A549 (cell line): ENCODE measurements at regions not wholly inside any gene's neighbourhood (a gene's known extent, or its start where the extent isn't known, plus 50 kb on each side); places are given as distances from the start of the nearest gene placed in this dataset.

Source experiments
- ATAC-seq, 2 experiments: fragments of 200-7000 bp in 1 of 2; fragments of >200 bp in 1 of 2; cut with Nextera tagmentation in 1 of 2; cut with Tn5 transposase in 1 of 2; 3 replicates each; pipeline versions ENCODE4 v1.8.0 to v1.9.1; 2018 to 2020; ENCODE audit warnings: mild to moderate bottlenecking in 1 of 2, moderate library complexity in 1 of 2
- CTCF ChIA-PET: fragments of 300-600 bp; sonication (Branson Sonifier 250); formaldehyde crosslinking; extraction: SDS; loops from one replicate; lab custom pipeline; 2021; ENCODE audit warnings: antibody characterized with exemption, inconsistent platforms; lab: Yijun Ruan, JAX
- POLR2A ChIA-PET: fragments of 350-600 bp; formaldehyde crosslinking; extraction: SDS; loops from one replicate; lab custom pipeline; 2021; ENCODE audit warnings: antibody characterized with exemption, inconsistent platforms; lab: Yijun Ruan, JAX
- DNase-seq, 2 experiments: peaks; one replicate each; pipeline versions ENCODE4 v3.0.0 to v3.0.0-alpha.2; 2011 to 2016; ENCODE audit warnings: low read depth in 1 of 2, low spot score in 1 of 2
- FAIRE-seq: peaks from 2 replicates; lab custom pipeline; 2011; peaks lifted over from hg19 to GRCh38; lab: Jason Lieb, UNC
- H3K27ac ChIP-seq, 2 experiments: fragments of >200 bp; sonication (Bioruptor Twin); formaldehyde crosslinking; 3 replicates each; pipeline ENCODE4 v1.5.1; 2016 to 2017
- H3K4me1 ChIP-seq: fragments of >200 bp; sonication (Bioruptor Twin); formaldehyde crosslinking; 3 replicates; pipeline ENCODE4 v1.6.1; 2016
- H3K4me2 ChIP-seq: fragments of >200 bp; sonication (Bioruptor Twin); formaldehyde crosslinking; 3 replicates; pipeline ENCODE4 v1.6.1; 2016
- H3K4me3 ChIP-seq: fragments of >200 bp; sonication (Bioruptor Twin); formaldehyde crosslinking; 3 replicates; pipeline ENCODE4 v1.5.1; 2016
- H3K9me3 ChIP-seq: fragments of >200 bp; sonication (Bioruptor Twin); formaldehyde crosslinking; 3 replicates; pipeline ENCODE4 v1.6.1; 2016
- CBX2 ChIP-seq: fragments of 200-600 bp; sonication (generic); IDR thresholded peaks from 2 replicates; pipeline ENCODE4 v1.6.1; 2016; ENCODE audit warnings: low read depth, mild to moderate bottlenecking, borderline replicate concordance
- CBX8 ChIP-seq: fragments of 200-600 bp; sonication (generic); IDR thresholded peaks from 2 replicates; pipeline ENCODE4 v1.6.1; 2016
- CHD2 ChIP-seq: fragments of 150-350 bp; IDR thresholded peaks from 2 replicates; pipeline ENCODE4 v1.6.1; 2014; ENCODE audit warnings: low read length; ENCODE audit not compliant: partially characterized antibody
- EP300 ChIP-seq, 2 experiments: fragments of >200 bp; sonication (Bioruptor Twin); formaldehyde crosslinking; IDR thresholded peaks; 2 replicates in 1 of 2; 3 replicates in 1 of 2; pipeline ENCODE4 v1.6.1; 2016 to 2017
- ESRRA ChIP-seq: fragments of 150-350 bp; IDR thresholded peaks from 2 replicates; pipeline ENCODE4 v1.6.1; 2014; ENCODE audit warnings: mild to moderate bottlenecking, low read length, borderline replicate concordance
- FOSL2 ChIP-seq, 2 experiments: fragments of 450-650 bp in 1 of 2; fragments of >200 bp in 1 of 2; sonication (Bioruptor Twin) in 1 of 2; formaldehyde crosslinking; IDR thresholded peaks; 2 replicates each; pipeline versions ENCODE4 v1.5.0 to v1.6.1; 2016 to 2020; ENCODE audit warnings: mild to moderate bottlenecking in 1 of 2, moderate library complexity in 1 of 2
- HEYL ChIP-seq: fragments of 250-450 bp; sonication (Bioruptor Pico); IDR thresholded peaks from 2 replicates; pipeline ENCODE4 v1.8.0; 2021; ENCODE audit warnings: mild to moderate bottlenecking, moderate library complexity
- HOXA7 ChIP-seq: fragments of 250-450 bp; sonication (Bioruptor Pico); IDR thresholded peaks from 2 replicates; pipeline ENCODE4 v1.5.0; 2020; ENCODE audit warnings: mild to moderate bottlenecking, moderate library complexity
- KDM5A ChIP-seq: fragments of 200-600 bp; sonication (generic); IDR thresholded peaks from 2 replicates; pipeline ENCODE4 v1.6.1; 2016; ENCODE audit warnings: antibody characterized with exemption, mild to moderate bottlenecking
- MAFK ChIP-seq: fragments of 450-650 bp; IDR thresholded peaks from 2 replicates; pipeline ENCODE4 v1.6.1; 2014; ENCODE audit not compliant: partially characterized antibody
- NFE2L2 ChIP-seq: fragments of 150-350 bp; conservative IDR thresholded peaks from 2 replicates; pipeline ENCODE4 v1.6.1; 2014; ENCODE audit warnings: low read length
- POLR2AphosphoS2 ChIP-seq: conservative IDR thresholded peaks from 2 replicates; pipeline ENCODE4 v1.6.1; 2012; ENCODE audit warnings: low read length, improper control_type of control experiment, inconsistent platforms
- RARB ChIP-seq: fragments of 250-450 bp; sonication (Bioruptor Pico); IDR thresholded peaks from 2 replicates; pipeline ENCODE4 v1.8.0; 2021; ENCODE audit warnings: mild to moderate bottlenecking, moderate library complexity
- RNF2 ChIP-seq: fragments of 200-600 bp; sonication (generic); IDR thresholded peaks from 2 replicates; pipeline ENCODE4 v1.6.1; 2016; ENCODE audit warnings: low read depth, mild to moderate bottlenecking, antibody characterized with exemption, moderate library complexity, borderline replicate concordance
- SMC3 ChIP-seq: fragments of >200 bp; sonication (Bioruptor Twin); formaldehyde crosslinking; IDR thresholded peaks from 3 replicates; pipeline ENCODE4 v1.6.1; 2018; ENCODE audit warnings: inconsistent platforms
- ZC3H11A ChIP-seq: fragments of 450-650 bp; IDR thresholded peaks from 2 replicates; pipeline ENCODE4 v1.6.1; 2014; ENCODE audit warnings: antibody characterized with exemption, mild to moderate bottlenecking
- ZSCAN20 ChIP-seq: fragments of 250-450 bp; sonication (Bioruptor Pico); IDR thresholded peaks from 2 replicates; pipeline ENCODE4 v1.8.0; 2022; ENCODE audit warnings: mild to moderate bottlenecking, moderate library complexity
- WGBS: methylation state at CpG from one replicate; pipeline ENCODE4 v1.1.6; 2017; ENCODE audit errors: missing lambda C conversion rate; 5-methylcytosine and 5-hydroxymethylcytosine counted together
- TF ChIP-seq, protein P1 (sequence below): fragments of 250-450 bp; sonication (Bioruptor Pico); IDR thresholded peaks from 2 replicates; pipeline ENCODE4 v1.5.0; 2020; ENCODE audit warnings: low read depth, mild to moderate bottlenecking, moderate library complexity
- TF ChIP-seq, protein P2 (sequence below): fragments of 200-600 bp; sonication (generic); IDR thresholded peaks from 2 replicates; pipeline ENCODE4 v1.6.1; 2016; ENCODE audit warnings: antibody characterized with exemption, mild to moderate bottlenecking, moderate library complexity
- TF ChIP-seq, protein P3 (sequence below): fragments of >200 bp; sonication (Bioruptor Twin); formaldehyde crosslinking; IDR thresholded peaks from 3 replicates; pipeline ENCODE4 v1.6.1; 2016

DNA sequence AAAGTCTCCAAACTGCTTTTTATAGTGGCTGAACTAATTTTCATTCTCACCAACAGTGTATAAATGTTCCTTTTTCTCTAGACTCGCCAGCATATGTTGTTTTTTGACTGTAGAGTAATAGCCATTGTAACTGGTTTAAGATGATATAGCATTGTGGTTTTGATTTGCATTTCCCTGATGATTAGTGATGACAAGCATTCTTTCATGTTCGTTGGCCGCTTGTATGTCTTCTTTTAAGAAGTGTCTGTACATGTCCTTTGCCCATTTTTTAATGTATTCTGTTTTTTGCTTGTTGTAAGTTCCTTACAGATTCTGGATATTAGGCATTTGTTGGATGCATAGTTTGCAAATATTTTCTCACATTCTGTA is 404.9 kb downstream of the FLRT2 start:
- peak in 1 of 2 experiments; percentile 0 for DNase-seq

GRCh38 chr14:85934123-85934885 is 404.4 kb downstream of the FLRT2 start:
- peak; percentile 13 to 70 for DNase-seq
- Histone ChIP-seq H3K27ac (peak overlapping the region; percentile 57 to 72; a peak in 5 of 6 replicates), H3K4me3 (peak overlapping the region; percentile 58)

More for the DNA sequence above, 404.9 kb downstream of the FLRT2 start:
- ATAC-seq: peak in 1 of 2 experiments; percentile 59; a peak in 3 of 6 replicates
- peak overlapping the region; percentile 67 for H3K4me2 ChIP-seq
- peak overlapping the region; percentile 58 for H3K4me3 ChIP-seq
- peak overlapping the region; percentile 57 to 72; a peak in 5 of 6 replicates for H3K27ac ChIP-seq
- H3K4me1 ChIP-seq: no peaks in the 10 kb centered on the region
- no peak for TF ChIP-seq CBX2
- no peak for TF ChIP-seq EP300 (IDR thresholded peaks at IDR 0.05)
- no peak for TF ChIP-seq HOXA7
- TF ChIP-seq, protein P1, sequence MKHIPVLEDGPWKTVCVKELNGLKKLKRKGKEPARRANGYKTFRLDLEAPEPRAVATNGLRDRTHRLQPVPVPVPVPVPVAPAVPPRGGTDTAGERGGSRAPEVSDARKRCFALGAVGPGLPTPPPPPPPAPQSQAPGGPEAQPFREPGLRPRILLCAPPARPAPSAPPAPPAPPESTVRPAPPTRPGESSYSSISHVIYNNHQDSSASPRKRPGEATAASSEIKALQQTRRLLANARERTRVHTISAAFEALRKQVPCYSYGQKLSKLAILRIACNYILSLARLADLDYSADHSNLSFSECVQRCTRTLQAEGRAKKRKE: no peak
- TF ChIP-seq KDM5A: no peak
- no peak for TF ChIP-seq FOSL2 (IDR thresholded peaks at IDR 0.05)
- TF ChIP-seq FOSL2 (CRISPR knock-in tag; IDR thresholded peaks at IDR 0.05): no peak
- no peak for TF ChIP-seq HEYL (CRISPR knock-in tag)
- no peak for TF ChIP-seq CHD2
- TF ChIP-seq, protein P2, sequence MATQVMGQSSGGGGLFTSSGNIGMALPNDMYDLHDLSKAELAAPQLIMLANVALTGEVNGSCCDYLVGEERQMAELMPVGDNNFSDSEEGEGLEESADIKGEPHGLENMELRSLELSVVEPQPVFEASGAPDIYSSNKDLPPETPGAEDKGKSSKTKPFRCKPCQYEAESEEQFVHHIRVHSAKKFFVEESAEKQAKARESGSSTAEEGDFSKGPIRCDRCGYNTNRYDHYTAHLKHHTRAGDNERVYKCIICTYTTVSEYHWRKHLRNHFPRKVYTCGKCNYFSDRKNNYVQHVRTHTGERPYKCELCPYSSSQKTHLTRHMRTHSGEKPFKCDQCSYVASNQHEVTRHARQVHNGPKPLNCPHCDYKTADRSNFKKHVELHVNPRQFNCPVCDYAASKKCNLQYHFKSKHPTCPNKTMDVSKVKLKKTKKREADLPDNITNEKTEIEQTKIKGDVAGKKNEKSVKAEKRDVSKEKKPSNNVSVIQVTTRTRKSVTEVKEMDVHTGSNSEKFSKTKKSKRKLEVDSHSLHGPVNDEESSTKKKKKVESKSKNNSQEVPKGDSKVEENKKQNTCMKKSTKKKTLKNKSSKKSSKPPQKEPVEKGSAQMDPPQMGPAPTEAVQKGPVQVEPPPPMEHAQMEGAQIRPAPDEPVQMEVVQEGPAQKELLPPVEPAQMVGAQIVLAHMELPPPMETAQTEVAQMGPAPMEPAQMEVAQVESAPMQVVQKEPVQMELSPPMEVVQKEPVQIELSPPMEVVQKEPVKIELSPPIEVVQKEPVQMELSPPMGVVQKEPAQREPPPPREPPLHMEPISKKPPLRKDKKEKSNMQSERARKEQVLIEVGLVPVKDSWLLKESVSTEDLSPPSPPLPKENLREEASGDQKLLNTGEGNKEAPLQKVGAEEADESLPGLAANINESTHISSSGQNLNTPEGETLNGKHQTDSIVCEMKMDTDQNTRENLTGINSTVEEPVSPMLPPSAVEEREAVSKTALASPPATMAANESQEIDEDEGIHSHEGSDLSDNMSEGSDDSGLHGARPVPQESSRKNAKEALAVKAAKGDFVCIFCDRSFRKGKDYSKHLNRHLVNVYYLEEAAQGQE: no peak
- no peak for TF ChIP-seq NFE2L2
- no peak for TF ChIP-seq ZC3H11A
- TF ChIP-seq CBX8: no peak
- TF ChIP-seq RARB (CRISPR knock-in tag): no peak
- no peak for TF ChIP-seq RNF2
- TF ChIP-seq, protein P3, sequence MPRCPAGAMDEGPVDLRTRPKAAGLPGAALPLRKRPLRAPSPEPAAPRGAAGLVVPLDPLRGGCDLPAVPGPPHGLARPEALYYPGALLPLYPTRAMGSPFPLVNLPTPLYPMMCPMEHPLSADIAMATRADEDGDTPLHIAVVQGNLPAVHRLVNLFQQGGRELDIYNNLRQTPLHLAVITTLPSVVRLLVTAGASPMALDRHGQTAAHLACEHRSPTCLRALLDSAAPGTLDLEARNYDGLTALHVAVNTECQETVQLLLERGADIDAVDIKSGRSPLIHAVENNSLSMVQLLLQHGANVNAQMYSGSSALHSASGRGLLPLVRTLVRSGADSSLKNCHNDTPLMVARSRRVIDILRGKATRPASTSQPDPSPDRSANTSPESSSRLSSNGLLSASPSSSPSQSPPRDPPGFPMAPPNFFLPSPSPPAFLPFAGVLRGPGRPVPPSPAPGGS: no peak
- no peak for TF ChIP-seq ZSCAN20 (CRISPR knock-in tag)
- TF ChIP-seq ESRRA: no peak
- peaks cover 5% of the 10 kb centered on the region; the same call in 1 of the 3 replicates for H3K9me3 ChIP-seq
- ChIA-PET POLR2A (no interaction called here), CTCF (no interaction called here)
- 0% methylated on average over 3 of the region's 3 CpGs for WGBS
- peak; percentile 18 for FAIRE-seq

More at GRCh38 chr14:85934123-85934885, 404.4 kb downstream of the FLRT2 start:
- H3K4me1 ChIP-seq: no peaks in the 10 kb centered on the region
- POLR2A ChIA-PET: no interaction called here
- FAIRE-seq: no peak
- ATAC-seq: peak; percentile 62 to 84; a peak in 4 of 6 replicates
- WGBS: 9% methylated on average over 12 of the region's 12 CpGs
- CTCF ChIA-PET: no interaction called here
- TF ChIP-seq MAFK: peak; percentile 18
- no peak for TF ChIP-seq POLR2AphosphoS2
- no peak for TF ChIP-seq FOSL2 (IDR thresholded peaks at IDR 0.05)
- TF ChIP-seq FOSL2 (CRISPR knock-in tag; IDR thresholded peaks at IDR 0.05): 0 out of 2 replicates have a peak, but pooled peaks have one; percentile 5
- no peak for TF ChIP-seq SMC3
- H3K4me2 ChIP-seq: peak overlapping the region; percentile 67
- H3K9me3 ChIP-seq: peaks cover 5% of the 10 kb centered on the region; the same call in 1 of the 3 replicates
